GM19025 (cell line): ENCODE measurements at regions not wholly inside any gene's neighbourhood (a gene's known extent, or its start where the extent isn't known, plus 50 kb on each side); places are given as distances from the start of the nearest gene placed in this dataset.

Experiments used
- ATAC-seq: cut with Tn5 transposase; IDR thresholded peaks from one replicate; pipeline ENCODE4 v1.9.1; 2021; ENCODE audit warnings: mild to moderate bottlenecking, low read depth, moderate library complexity; ENCODE audit not compliant: unreplicated experiment

- ATAC-seq, result no peak
These were observed 57.4 kb downstream of the IGLL1 start for GRCh38 chr22:23522623-23523251.

DNA sequence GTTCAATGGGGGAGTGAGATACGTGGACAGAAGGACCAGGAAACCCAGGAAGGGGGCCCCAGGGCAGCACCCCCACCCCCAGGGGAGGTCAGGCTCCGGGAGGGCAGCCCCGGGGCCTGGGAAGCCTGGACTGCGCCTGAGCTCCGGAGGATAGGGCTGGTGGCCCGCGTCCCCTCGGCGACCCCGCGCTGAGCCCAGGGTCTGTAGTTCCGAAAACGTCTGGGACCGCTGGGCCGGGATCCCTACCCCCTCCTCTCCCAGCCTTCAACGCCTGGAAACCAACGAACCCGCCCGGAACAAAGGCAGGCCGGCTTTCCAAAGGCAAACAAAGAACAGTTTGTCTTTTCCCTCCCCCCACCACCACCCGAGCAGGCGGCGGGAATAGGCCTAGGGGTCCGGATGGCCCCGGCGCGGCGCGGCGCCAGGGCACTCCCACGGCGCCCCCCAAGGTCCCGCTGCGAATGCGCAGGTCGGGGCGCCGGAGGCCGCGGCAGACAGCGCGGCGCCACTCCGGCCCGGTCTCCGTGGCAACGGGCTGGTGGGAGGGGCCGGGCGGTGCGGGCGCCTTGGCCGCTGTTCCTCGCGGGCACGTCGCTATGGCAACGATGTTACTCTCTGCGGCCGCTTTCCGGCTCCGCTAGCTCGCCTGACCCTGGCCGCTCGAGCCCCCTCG, 58.5 kb downstream of the IGLL1 start:
- ATAC-seq, result peak; percentile 89

DNA sequence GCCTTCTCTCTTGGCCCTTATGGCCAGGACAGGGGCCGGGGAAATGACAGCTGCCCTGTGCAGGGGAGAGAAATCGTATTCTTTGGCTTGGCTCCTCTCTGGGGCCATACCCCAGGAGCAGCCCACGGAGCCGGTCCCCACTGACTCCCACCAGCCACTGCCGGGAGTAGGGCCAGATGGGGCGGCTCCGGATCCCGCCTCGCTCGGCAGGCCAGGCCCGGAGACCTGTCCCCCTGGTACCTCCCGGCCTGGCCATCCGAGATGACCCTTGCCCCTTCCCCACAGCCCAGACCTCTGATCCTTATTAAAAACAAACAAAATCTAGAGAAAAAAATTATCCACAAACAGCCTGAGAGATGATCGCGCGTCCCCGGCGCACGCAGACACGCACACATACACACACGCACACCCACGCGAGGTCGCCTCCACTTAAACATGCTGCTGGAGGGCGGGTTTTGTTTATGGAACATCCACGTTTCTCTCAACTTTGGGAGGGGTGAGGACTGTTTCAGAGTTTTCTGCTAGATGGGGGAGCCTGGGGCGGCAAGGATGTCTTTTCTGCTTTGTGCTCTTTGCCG, 59.1 kb downstream of the IGLL1 start:
- no peak for ATAC-seq

GRCh38 chr22:23519442-23520157, 60.5 kb downstream of the IGLL1 start:
- no peak for ATAC-seq

DNA sequence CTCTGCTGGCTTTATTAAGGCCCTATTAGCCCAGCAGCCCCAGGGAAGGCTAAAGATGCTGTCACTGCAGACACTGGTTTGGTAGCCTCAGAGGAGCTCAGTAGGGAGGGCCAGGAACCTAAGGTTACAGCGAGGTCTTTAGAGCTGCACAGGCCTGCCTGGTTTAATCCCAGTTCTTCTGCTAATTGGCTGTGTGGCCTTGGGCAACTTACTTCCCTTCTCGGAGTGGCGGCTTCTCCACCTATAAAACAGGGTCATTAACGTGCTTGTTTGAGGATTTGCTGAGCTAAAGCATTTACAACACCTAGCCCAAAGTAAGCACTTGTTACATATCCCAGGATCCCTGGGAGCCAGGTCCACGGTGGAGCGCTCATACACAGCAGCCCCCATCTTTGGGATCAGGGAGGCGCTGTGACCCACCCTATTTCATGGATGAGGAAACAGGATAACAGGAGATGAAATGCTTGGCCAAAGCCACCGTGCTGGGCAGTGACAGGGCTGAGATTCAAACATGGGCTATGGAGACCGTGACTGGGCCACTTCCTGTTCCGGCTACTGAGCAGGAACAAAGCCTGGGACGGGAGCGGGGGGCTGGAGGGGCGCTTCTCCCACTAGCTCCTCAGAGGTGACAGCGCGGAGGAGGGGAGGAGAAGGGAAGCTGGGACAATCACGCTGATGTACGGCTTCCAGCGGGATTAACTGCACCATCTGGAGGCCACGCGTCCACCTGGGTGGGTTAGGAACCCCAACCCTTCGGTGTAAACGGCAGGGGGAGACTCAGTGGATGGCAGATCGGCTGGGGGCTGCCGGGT, 61.5 kb downstream of the IGLL1 start:
- no peak for ATAC-seq

DNA sequence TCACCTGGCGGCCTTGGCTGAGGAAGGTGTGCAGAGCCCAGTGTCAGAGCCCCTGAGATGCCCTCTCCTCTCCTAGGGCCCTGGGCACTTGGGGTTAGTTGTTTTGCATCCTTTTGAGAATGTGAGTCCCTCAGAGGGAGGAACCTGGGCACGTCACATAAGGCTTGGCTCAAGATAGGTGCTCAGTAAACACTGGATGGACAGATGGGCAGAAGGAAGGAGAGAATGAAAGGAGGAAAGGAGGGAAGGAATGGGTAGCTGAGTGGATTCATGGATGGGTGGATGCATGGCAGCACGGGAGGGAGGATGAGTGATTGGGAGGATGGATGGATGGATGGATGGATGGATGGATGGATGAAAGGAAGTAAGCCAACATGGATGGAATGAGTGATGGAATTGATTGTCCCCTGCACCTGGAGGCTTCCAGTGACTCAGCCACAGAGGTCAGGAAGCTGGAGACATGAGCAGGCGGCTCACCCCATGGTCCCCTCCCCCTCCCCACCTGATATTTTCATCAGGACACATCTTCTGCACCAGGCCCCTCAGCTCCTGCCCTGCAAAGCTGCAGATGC, 62.2 kb downstream of the IGLL1 start:
- no peak for ATAC-seq

- ATAC-seq, result no peak
These were observed 63.8 kb downstream of the IGLL1 start for GRCh38 chr22:23516304-23516703.

- no peak for ATAC-seq
These were observed 65.6 kb downstream of the IGLL1 start for GRCh38 chr22:23514322-23515038.

GRCh38 chr22:23513705-23514104, 66.4 kb downstream of the IGLL1 start:
- no peak for ATAC-seq

DNA sequence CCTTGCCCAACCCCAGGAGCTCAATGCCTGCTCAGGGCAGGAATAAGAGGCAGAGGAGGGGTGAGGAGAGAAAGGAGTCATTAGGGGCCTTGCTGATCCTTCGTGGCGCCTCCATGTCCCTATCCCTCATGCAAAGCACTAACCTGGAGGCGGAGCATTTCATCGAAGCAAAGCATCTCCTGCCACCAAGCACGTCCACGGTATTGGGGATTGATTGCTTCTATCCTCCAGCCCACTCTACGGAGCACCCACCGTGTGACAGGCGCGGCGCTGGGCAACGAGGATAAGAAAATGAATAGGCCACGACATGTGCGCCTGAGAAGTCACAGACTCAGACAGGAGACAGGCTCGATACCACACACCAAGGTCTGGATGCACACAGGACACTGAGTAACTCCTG, 67.0 kb downstream of the IGLL1 start:
- ATAC-seq, result no peak

- no peak for ATAC-seq
These were observed 67.4 kb downstream of the IGLL1 start for GRCh38 chr22:23512721-23513120.

DNA sequence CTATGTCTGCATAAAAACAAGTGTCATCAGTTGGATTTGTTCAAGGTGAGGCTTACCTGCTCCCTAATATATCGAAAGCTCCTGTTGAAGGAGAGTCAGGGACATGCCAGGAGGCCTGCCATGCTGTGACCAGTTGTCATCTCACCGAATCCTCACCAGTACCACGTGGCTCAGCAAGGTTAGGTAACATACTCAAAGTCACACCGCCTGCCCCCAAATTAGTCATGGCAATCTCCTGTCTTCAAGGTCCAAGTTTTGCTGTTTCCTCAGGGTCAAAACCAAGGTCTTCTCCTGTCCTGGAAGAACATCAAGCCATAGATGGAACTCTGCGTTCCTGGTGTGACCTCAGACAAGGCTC, 67.8 kb downstream of the IGLL1 start:
- ATAC-seq, result no peak

GRCh38 chr22:23511627-23512347, 68.3 kb downstream of the IGLL1 start:
- ATAC-seq, result no peak

DNA sequence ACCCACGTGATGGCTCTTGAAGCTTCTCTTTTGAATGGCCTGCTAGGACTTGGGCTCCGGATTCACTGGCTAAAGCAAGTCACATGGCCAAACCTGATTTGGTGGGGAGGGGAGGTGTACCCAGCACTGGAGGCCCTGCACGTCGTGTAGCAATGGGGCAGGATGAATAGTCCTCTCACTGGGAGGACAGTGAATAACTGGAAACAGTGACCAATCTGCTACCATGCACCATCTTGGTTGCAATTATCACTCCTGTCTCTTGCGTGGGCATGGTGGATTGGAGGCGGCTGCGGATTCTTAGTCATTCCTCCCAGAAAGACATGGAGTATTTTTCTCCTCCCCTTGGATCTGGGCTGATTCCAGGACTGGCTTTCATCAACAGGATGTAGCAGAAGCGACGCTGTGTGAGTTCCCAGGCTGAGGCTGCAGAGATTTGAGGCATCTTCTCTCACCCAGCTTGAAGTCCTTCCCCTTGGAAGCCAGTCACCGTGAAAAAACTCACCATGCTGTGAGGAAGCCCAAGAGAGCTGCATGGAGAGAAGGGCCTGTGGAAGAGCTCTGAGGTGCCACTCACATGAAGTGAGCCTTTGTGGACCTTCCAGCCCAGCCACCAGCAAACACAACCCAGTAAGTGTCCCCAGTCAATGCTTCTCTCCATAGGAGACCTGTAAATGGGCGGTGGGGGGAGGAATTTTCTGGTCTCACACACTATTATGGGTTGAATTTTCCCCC, 70.4 kb downstream of the IGLL1 start:
- ATAC-seq, result no peak

DNA sequence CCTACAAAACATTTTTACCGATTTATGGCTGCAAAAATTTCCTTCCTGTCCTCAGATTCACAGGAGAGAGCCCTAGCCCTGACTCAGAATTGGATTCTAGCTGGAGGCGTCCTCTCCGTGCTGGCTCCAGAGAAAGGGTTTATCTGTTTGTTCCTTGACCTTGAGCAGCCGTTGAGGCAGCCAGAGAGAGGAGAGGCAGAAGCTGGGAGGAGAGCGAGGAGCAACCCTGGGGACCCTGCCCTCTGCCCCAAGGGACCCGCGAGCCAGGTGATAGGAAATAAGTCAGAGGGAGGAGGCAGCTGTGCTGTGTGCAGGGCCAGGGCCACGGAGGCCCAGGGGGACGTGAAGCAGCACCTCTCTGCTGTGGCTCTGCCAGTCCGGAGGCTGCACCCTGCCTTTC, 75.6 kb downstream of the IGLL1 start:
- no peak for ATAC-seq

DNA sequence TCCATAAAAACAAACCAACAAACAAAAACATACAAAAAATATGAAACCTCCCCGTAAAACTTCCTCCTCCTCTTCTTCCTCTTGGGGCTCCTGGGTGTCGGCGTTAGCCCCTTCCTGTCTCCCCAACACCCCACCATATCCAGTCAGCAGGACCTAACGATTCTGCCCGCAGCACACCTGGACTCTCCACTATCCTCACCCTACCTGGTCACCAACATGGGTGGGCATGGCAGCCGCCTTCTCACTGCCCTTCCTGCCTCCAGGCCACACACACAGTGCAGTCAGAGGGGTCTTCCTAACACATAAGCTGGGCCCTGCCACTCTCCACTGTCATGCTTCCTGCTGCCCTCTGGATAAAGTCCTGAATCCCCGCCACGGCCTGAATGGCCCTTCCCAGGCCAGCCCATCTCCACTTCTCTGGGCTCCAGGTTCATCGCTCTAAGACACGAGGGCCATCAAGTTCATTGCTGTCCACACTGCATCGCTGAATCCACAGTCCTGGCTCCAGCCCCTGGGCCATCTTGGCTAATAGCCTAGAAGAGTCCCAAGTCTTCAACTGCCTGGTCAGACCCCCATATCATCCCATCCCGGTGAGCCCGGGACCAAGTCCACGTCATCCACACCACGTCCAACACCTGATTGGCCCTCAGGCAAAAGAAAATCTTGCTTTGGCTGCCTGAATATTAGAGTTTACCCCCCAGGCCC, 76.2 kb downstream of the IGLL1 start:
- ATAC-seq, result no peak

DNA sequence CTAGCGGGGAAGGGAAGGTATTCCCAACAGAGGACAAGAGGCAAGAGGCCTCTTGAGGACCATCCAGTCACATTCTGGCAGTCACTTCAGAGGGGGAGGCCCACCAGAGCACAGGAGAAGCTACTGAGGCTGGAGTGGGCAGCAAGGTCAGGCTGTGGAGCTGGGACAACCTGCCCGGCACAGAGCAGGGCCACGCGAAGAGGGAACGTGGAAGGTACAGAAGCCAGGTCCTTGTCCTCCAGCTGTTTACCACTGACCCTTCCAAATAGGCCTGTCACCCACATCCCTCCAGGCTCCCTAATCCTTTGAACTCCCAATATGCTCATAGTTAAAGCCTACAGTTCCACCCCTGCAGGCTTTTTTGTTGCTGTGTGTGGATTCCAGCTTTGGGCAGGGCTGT, 76.9 kb downstream of the IGLL1 start:
- ATAC-seq, result no peak

DNA sequence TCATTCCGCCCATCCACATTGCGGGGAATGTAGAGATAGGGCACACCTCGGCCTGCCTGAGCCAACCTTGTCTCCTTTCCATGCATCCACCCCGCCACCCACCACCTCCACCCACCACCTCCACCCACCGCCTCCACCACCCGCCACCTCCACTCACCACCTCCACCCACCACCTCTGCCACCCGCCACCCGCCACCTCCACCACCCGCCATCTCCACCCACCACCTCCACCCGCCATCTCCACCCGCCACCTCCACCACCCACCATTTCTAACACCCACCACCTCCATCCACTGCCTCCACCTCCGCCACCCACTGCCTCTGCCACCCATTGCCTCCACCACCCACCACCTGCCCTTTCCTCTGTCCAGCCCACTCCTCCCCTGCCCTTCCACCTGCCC, 78.4 kb downstream of the IGLL1 start:
- no peak for ATAC-seq
